ENCODE measurements at regions not wholly inside any gene's neighbourhood (a gene's known extent, or its start where the extent isn't known, plus 50 kb on each side); places are given as distances from the start of the nearest gene placed in this dataset.
A peak's percentile ranks its signal among the peaks of the same experiment; 100 is the strongest.

DNA sequence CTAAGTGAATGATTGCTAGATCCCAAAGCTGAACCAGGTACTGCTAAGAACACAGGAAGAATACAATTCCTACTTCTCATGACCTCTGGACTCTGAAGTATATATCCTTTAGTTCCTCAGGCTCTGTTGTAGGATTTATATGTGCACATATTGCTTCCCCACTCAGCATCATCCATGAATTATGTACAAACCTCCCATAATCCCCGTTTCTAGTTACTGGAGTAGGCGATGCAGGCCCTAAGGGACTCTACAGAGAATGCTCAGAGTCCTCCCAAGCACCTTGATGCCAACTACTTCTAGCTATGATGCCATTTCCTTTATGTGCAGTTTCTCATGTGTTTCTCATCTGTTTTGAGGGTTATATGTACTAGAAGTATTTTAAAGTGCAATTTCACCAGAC lies 154.9 kb upstream of the EPHA7 start:
- H3K9me3 ChIP-seq = no peaks in the 10 kb centered on the region
- TF ChIP-seq POLR2A (IDR thresholded peaks at IDR 0.05) = no peak
- TF ChIP-seq, protein P1, sequence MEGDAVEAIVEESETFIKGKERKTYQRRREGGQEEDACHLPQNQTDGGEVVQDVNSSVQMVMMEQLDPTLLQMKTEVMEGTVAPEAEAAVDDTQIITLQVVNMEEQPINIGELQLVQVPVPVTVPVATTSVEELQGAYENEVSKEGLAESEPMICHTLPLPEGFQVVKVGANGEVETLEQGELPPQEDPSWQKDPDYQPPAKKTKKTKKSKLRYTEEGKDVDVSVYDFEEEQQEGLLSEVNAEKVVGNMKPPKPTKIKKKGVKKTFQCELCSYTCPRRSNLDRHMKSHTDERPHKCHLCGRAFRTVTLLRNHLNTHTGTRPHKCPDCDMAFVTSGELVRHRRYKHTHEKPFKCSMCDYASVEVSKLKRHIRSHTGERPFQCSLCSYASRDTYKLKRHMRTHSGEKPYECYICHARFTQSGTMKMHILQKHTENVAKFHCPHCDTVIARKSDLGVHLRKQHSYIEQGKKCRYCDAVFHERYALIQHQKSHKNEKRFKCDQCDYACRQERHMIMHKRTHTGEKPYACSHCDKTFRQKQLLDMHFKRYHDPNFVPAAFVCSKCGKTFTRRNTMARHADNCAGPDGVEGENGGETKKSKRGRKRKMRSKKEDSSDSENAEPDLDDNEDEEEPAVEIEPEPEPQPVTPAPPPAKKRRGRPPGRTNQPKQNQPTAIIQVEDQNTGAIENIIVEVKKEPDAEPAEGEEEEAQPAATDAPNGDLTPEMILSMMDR (IDR thresholded peaks at IDR 0.05) = no peak
- DNase-seq (no peak), ATAC-seq (no peak)
- 82 to 90% (median 84%) methylated on average over 2 of the region's 2 CpGs for WGBS, 4 donors
- intact Hi-C loops (cut with DNase I) = no loop called here
- no peaks in the 10 kb centered on the region for H3K36me3 ChIP-seq
- H3K27me3 ChIP-seq = no peaks in the 10 kb centered on the region
- no peak overlapping the region for H3K4me3 ChIP-seq
- H3K27ac ChIP-seq = no peak overlapping the region
- no peaks in the 10 kb centered on the region for H3K4me1 ChIP-seq

DNA sequence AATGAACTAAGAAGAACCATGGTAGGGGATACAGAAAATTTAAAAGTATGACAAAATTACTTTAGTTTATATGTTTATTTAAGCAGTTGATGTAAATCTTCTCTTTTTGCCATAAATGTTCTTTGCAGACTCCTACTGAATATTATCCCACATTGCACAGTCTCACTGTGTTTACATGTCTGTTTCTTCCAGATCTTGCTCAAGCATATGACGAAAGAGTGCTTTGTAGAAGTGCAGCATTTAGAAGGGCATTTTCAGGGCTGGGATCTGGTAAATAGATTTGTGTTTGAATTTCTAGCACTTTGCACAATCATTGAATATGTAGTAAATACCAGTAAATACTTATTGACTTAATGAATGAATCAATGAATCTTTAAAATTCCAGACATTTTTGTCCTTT lies 152.0 kb upstream of the EPHA7 start:
- Histone ChIP-seq H3K27me3 (no peaks in the 10 kb centered on the region), H3K4me1 (no peaks in the 10 kb centered on the region), H3K4me3 (no peak overlapping the region), H3K27ac (no peak overlapping the region), H3K36me3 (no peaks in the 10 kb centered on the region), H3K9me3 (no peaks in the 10 kb centered on the region)
- WGBS, 4 donors = 76 to 85% (median 81%) methylated on average over 1 of the region's 1 CpG
- DNase-seq (no peak), ATAC-seq (no peak)
- intact Hi-C loops (cut with DNase I) = no loop called here
- TF ChIP-seq, protein P1 (IDR thresholded peaks at IDR 0.05) = no peak
- no peak for TF ChIP-seq POLR2A (IDR thresholded peaks at IDR 0.05)

GRCh38 chr6:93568169-93568568 lies 148.8 kb upstream of the EPHA7 start:
- ATAC-seq (no peak), DNase-seq (no peak)
- no peaks in the 10 kb centered on the region for H3K27me3 ChIP-seq
- no peaks in the 10 kb centered on the region for H3K36me3 ChIP-seq
- 17 to 29% (median 23%) methylated on average over 1 of the region's 1 CpG for WGBS, 4 donors
- intact Hi-C loops (cut with DNase I) = no loop called here
- no peaks in the 10 kb centered on the region for H3K9me3 ChIP-seq
- no peaks in the 10 kb centered on the region for H3K4me1 ChIP-seq
- H3K27ac ChIP-seq = peak overlapping the region in 1 of 12 donors; percentile 66
- H3K4me3 ChIP-seq = no peak overlapping the region
- TF ChIP-seq POLR2A (IDR thresholded peaks at IDR 0.05) = no peak
- TF ChIP-seq, protein P1 (IDR thresholded peaks at IDR 0.05) = no peak

- intact Hi-C loops (cut with DNase I) = no loop called here
- H3K27ac ChIP-seq = peak overlapping the region in 1 of 12 donors; percentile 66
- no peaks in the 10 kb centered on the region for H3K27me3 ChIP-seq
- no peaks in the 10 kb centered on the region for H3K4me1 ChIP-seq
- TF ChIP-seq POLR2A (IDR thresholded peaks at IDR 0.05) = no peak
- TF ChIP-seq, protein P1 (IDR thresholded peaks at IDR 0.05) = no peak
- no peak for DNase-seq
- H3K36me3 ChIP-seq = no peaks in the 10 kb centered on the region
- no peak overlapping the region for H3K4me3 ChIP-seq
- 35 to 46% (median 41%) methylated on average over 5 of the region's 5 CpGs for WGBS, 4 donors
- no peaks in the 10 kb centered on the region for H3K9me3 ChIP-seq
- peak in 1 of 4 donors; percentile 18 for ATAC-seq
Observed at GRCh38 chr6:93567164-93567563, 147.8 kb upstream of the EPHA7 start.

All from heart left ventricle (tissue), 16 donors.